ENCODE measurements at regions not wholly inside any gene's neighbourhood (a gene's known extent, or its start where the extent isn't known, plus 50 kb on each side); places are given as distances from the start of the nearest gene placed in this dataset.

DNA sequence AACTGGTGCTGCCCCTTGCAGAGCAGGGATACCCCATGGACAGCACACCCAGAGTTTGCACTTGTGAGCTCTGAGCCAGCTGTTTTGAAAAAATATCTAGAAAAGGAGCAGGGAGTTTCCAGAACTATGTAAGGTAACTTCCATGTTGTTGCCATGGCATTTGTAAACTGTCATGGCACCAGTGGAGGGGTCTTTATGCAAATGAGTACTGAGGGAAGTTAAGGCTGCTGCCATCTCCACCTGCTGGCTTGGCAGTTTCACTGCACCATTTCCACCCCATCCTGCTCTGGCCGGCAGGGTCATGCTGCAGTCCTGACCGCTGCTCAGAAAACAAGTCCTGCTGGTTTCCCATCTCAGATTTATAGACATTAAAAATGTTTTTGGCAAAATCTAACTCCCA lies 52.3 kb upstream of the SNTG2 start:
- Histone ChIP-seq H3K36me3 (replicated peaks; ENCODE audit: insufficient read depth, low read length) (no peaks in the 10 kb centered on the region), H3K27me3 (replicated peaks; ENCODE audit: insufficient read depth, low read length) (no peaks in the 10 kb centered on the region), H3K27ac (ENCODE audit: low read length) (no peak overlapping the region), H2AFZ (ENCODE audit: low read length) (no peak overlapping the region), H3K4me1 (ENCODE audit: low read length) (no peaks in the 10 kb centered on the region), H3K9ac (ENCODE audit: low read length) (no peak overlapping the region), H3K9me2 (replicated peaks; ENCODE audit: insufficient read depth, low read length) (no peaks in the 10 kb centered on the region), H3K79me2 (ENCODE audit: low read length) (no peaks in the 10 kb centered on the region), H3K4me3 (ENCODE audit: low read length) (no peak overlapping the region), H3K9me3 (replicated peaks; ENCODE audit: insufficient read depth, low read length) (no peaks in the 10 kb centered on the region), H3K4me2 (ENCODE audit: low read depth, low read length) (no peak overlapping the region), H4K20me1 (ENCODE audit: insufficient read depth, low read length) (no peaks in the 10 kb centered on the region), H3F3A (ENCODE audit: insufficient read depth, low read length) (no peaks in the 10 kb centered on the region)
- DNase-seq, result no peak
- TF ChIP-seq, protein P1, sequence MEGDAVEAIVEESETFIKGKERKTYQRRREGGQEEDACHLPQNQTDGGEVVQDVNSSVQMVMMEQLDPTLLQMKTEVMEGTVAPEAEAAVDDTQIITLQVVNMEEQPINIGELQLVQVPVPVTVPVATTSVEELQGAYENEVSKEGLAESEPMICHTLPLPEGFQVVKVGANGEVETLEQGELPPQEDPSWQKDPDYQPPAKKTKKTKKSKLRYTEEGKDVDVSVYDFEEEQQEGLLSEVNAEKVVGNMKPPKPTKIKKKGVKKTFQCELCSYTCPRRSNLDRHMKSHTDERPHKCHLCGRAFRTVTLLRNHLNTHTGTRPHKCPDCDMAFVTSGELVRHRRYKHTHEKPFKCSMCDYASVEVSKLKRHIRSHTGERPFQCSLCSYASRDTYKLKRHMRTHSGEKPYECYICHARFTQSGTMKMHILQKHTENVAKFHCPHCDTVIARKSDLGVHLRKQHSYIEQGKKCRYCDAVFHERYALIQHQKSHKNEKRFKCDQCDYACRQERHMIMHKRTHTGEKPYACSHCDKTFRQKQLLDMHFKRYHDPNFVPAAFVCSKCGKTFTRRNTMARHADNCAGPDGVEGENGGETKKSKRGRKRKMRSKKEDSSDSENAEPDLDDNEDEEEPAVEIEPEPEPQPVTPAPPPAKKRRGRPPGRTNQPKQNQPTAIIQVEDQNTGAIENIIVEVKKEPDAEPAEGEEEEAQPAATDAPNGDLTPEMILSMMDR (IDR thresholded peaks at IDR 0.05; ENCODE audit: low read length), result no peak
- TF ChIP-seq EZH2 (optimal IDR thresholded peaks at IDR 0.05; ENCODE audit: low read depth, low read length) (no peak), EZH2phosphoT487 (IDR thresholded peaks at IDR 0.05; ENCODE audit: low read length) (no peak)

- H3K9me3 ChIP-seq (replicated peaks; ENCODE audit: insufficient read depth, low read length), result no peaks in the 10 kb centered on the region
Observed at GRCh38 chr2:897091-897490, 53.6 kb upstream of the SNTG2 start.

GRCh38 chr2:893311-893710 lies 57.3 kb upstream of the SNTG2 start:
- Histone ChIP-seq H3K27ac (ENCODE audit: low read length) (no peak overlapping the region), H2AFZ (ENCODE audit: low read length) (no peak overlapping the region), H3K9me3 (replicated peaks; ENCODE audit: insufficient read depth, low read length) (no peaks in the 10 kb centered on the region), H3K27me3 (replicated peaks; ENCODE audit: insufficient read depth, low read length) (no peaks in the 10 kb centered on the region), H3K36me3 (replicated peaks; ENCODE audit: insufficient read depth, low read length) (no peaks in the 10 kb centered on the region), H3F3A (ENCODE audit: insufficient read depth, low read length) (no peaks in the 10 kb centered on the region), H3K4me2 (ENCODE audit: low read depth, low read length) (no peak overlapping the region), H3K4me3 (ENCODE audit: low read length) (no peak overlapping the region), H3K79me2 (ENCODE audit: low read length) (no peaks in the 10 kb centered on the region), H4K20me1 (ENCODE audit: insufficient read depth, low read length) (no peaks in the 10 kb centered on the region), H3K9me2 (replicated peaks; ENCODE audit: insufficient read depth, low read length) (no peaks in the 10 kb centered on the region), H3K9ac (ENCODE audit: low read length) (no peak overlapping the region), H3K4me1 (ENCODE audit: low read length) (no peaks in the 10 kb centered on the region)
- no peak for DNase-seq
- TF ChIP-seq EZH2phosphoT487 (IDR thresholded peaks at IDR 0.05; ENCODE audit: low read length) (no peak), EZH2 (optimal IDR thresholded peaks at IDR 0.05; ENCODE audit: low read depth, low read length) (no peak)
- TF ChIP-seq, protein P1 (IDR thresholded peaks at IDR 0.05; ENCODE audit: low read length), result no peak

More at GRCh38 chr2:897091-897490, 53.6 kb upstream of the SNTG2 start:
- no peak overlapping the region for H3K9ac ChIP-seq (ENCODE audit: low read length)
- no peak overlapping the region for H3K4me2 ChIP-seq (ENCODE audit: low read depth, low read length)
- no peaks in the 10 kb centered on the region for H4K20me1 ChIP-seq (ENCODE audit: insufficient read depth, low read length)
- no peaks in the 10 kb centered on the region for H3K9me2 ChIP-seq (replicated peaks; ENCODE audit: insufficient read depth, low read length)
- H3K27me3 ChIP-seq (replicated peaks; ENCODE audit: insufficient read depth, low read length), result no peaks in the 10 kb centered on the region
- H3K27ac ChIP-seq (ENCODE audit: low read length), result no peak overlapping the region
- no peaks in the 10 kb centered on the region for H3F3A ChIP-seq (ENCODE audit: insufficient read depth, low read length)
- H3K79me2 ChIP-seq (ENCODE audit: low read length), result no peaks in the 10 kb centered on the region
- TF ChIP-seq, protein P1 (IDR thresholded peaks at IDR 0.05; ENCODE audit: low read length), result no peak
- TF ChIP-seq EZH2phosphoT487 (IDR thresholded peaks at IDR 0.05; ENCODE audit: low read length) (no peak), EZH2 (optimal IDR thresholded peaks at IDR 0.05; ENCODE audit: low read depth, low read length) (no peak)
- H2AFZ ChIP-seq (ENCODE audit: low read length), result no peak overlapping the region
- DNase-seq, result no peak
- no peak overlapping the region for H3K4me3 ChIP-seq (ENCODE audit: low read length)
- no peaks in the 10 kb centered on the region for H3K36me3 ChIP-seq (replicated peaks; ENCODE audit: insufficient read depth, low read length)
- no peaks in the 10 kb centered on the region for H3K4me1 ChIP-seq (ENCODE audit: low read length)

Measured in MM.1S (cell line).